ENCODE measurements at regions not wholly inside any gene's neighbourhood (a gene's known extent, or its start where the extent isn't known, plus 50 kb on each side); places are given as distances from the start of the nearest gene placed in this dataset.

- TF ChIP-seq POLR2A (IDR thresholded peaks at IDR 0.05) (no peak), CTCF (IDR thresholded peaks at IDR 0.05) (no peak)
These were observed 754.0 kb upstream of the ADGRL4 start for GRCh38 chr1:79760531-79760930.
